Head of caudate nucleus (tissue), 42 donors: ENCODE measurements at regions not wholly inside any gene's neighbourhood (a gene's known extent, or its start where the extent isn't known, plus 50 kb on each side); places are given as distances from the start of the nearest gene placed in this dataset.
"Not testable (repeated sequence)": the region's sequence is repeated elsewhere in the genome, so short reads cannot be mapped to it uniquely, and the experiment has no call there.

Experiments
- DNase-seq, 42 donors: peaks; one replicate each; pipeline versions ENCODE4 v3.0.0 to v3.0.0-alpha.2; 2020 to 2021; ENCODE audit warnings: mixed read lengths in 7 of 42
- intact Hi-C: fragments of 100-400 bp; cut with DNase I; formaldehyde crosslinking; loops from one replicate; pipeline ENCODE4 v1.15.0; 2022

GRCh38 chr4:1589098-1589497 is 95.0 kb downstream of the FAM53A start:
- no peak for DNase-seq
- intact Hi-C loops, result no loop called here

- DNase-seq, result no peak
- intact Hi-C loops, result no loop called here
These were observed 95.8 kb downstream of the FAM53A start for GRCh38 chr4:1588306-1588705.

- DNase-seq, result no peak
- intact Hi-C loops, result no loop called here
These were observed 99.6 kb downstream of the FAM53A start for GRCh38 chr4:1584498-1584897.

GRCh38 chr4:1583859-1584258 is 100.3 kb downstream of the FAM53A start:
- intact Hi-C loops, result no loop called here
- no peak for DNase-seq

GRCh38 chr4:1583051-1583785 is 100.9 kb downstream of the FAM53A start:
- intact Hi-C loops, result no loop called here
- DNase-seq, result no peak

- no peak for DNase-seq
- intact Hi-C loops, result no loop called here
These were observed 101.9 kb downstream of the FAM53A start for GRCh38 chr4:1582227-1582626.

GRCh38 chr4:1581164-1581894 is 102.8 kb downstream of the FAM53A start:
- peak in 41 of 42 donors; percentile 29 to 78 (median 62) for DNase-seq

GRCh38 chr4:1580692-1581012 is 103.5 kb downstream of the FAM53A start:
- intact Hi-C loops, DNase-seq: not testable (repeated sequence)

More at GRCh38 chr4:1581164-1581894, 102.8 kb downstream of the FAM53A start:
- intact Hi-C loops, result not testable (repeated sequence)

GRCh38 chr4:1579901-1580691 is 104.0 kb downstream of the FAM53A start:
- DNase-seq, result peak in 40 of 42 donors; percentile 18 to 77 (median 58)
- intact Hi-C loops, result no loop called here

- peak in 28 of 42 donors; percentile 2 to 60 (median 32) for DNase-seq
- intact Hi-C loops, result no loop called here
These were observed 104.9 kb downstream of the FAM53A start for GRCh38 chr4:1579001-1579900.

GRCh38 chr4:1578251-1578773 is 105.8 kb downstream of the FAM53A start:
- DNase-seq, result no peak
- intact Hi-C loops, result no loop called here

GRCh38 chr4:1577822-1578217 is 106.3 kb downstream of the FAM53A start:
- no peak for DNase-seq
- intact Hi-C loops, result no loop called here

- DNase-seq, result no peak
These were observed 106.9 kb downstream of the FAM53A start for GRCh38 chr4:1576961-1577821.

GRCh38 chr4:1576304-1576960 is 107.7 kb downstream of the FAM53A start:
- intact Hi-C loops, result no loop called here

More at GRCh38 chr4:1576961-1577821, 106.9 kb downstream of the FAM53A start:
- intact Hi-C loops, result no loop called here

GRCh38 chr4:1575418-1576303 is 108.5 kb downstream of the FAM53A start:
- DNase-seq, result no peak
- intact Hi-C loops, result no loop called here

More at GRCh38 chr4:1576304-1576960, 107.7 kb downstream of the FAM53A start:
- no peak for DNase-seq
